OCI-LY1 (cell line): ENCODE measurements at regions not wholly inside any gene's neighbourhood (a gene's known extent, or its start where the extent isn't known, plus 50 kb on each side); places are given as distances from the start of the nearest gene placed in this dataset.

Experiments used
- EZH2 ChIP-seq: fragments of 200-600 bp; sonication (generic), shearing (Covaris generic); IDR thresholded peaks from 2 replicates; pipeline ENCODE4 v1.8.0; 2017; ENCODE audit warnings: borderline replicate concordance, mixed run types, mild to moderate bottlenecking, antibody characterized with exemption, low read length, moderate library complexity, mixed read lengths
- TF ChIP-seq, protein P1 (sequence below): fragments of 200-600 bp; sonication (generic), shearing (Covaris generic); IDR thresholded peaks from 2 replicates; pipeline ENCODE4 v1.5.1; 2017; ENCODE audit warnings: mild to moderate bottlenecking, antibody characterized with exemption, low read length, moderate library complexity, mixed read lengths

DNA sequence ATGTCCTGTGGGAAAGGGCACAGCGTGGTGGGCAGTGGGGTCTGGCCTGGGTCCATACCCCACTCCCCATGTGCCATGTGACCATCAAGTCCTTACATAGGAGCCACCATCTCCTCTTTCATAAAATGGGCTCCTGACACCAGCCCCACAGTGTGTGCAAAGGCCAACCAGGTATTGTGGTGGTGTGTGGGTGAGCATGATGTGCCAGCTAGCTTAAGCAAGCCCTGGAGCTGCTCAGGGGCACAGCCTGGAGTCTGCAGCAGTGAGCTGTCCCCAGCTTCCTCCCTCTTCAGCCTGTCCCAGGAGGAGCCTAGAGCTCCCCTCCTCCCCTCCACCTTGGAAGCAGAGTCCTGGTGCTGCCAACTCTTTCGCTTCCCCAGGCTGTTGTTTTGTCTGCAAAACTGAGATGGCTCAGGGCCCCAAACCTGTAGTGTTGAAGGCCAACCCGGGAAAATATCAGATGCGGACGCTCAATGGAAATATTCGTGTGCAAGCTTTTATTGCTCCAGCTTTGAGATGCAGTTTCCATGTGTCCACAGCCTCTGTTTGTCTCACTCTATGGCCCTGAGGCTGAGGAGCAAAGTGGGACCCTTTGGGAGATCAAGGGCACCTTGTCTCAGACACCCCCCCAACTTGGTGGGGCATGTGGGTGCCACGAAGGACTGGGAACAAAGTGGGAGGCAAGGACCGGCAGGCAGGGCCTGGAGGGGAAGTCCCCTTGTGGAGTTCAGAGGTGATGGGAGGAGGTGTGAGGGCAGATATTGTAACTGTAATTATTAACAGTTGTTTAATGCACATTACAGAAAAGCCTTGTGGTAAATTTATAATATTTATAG, 92.6 kb downstream of the CTTN start:
- TF ChIP-seq, protein P1, sequence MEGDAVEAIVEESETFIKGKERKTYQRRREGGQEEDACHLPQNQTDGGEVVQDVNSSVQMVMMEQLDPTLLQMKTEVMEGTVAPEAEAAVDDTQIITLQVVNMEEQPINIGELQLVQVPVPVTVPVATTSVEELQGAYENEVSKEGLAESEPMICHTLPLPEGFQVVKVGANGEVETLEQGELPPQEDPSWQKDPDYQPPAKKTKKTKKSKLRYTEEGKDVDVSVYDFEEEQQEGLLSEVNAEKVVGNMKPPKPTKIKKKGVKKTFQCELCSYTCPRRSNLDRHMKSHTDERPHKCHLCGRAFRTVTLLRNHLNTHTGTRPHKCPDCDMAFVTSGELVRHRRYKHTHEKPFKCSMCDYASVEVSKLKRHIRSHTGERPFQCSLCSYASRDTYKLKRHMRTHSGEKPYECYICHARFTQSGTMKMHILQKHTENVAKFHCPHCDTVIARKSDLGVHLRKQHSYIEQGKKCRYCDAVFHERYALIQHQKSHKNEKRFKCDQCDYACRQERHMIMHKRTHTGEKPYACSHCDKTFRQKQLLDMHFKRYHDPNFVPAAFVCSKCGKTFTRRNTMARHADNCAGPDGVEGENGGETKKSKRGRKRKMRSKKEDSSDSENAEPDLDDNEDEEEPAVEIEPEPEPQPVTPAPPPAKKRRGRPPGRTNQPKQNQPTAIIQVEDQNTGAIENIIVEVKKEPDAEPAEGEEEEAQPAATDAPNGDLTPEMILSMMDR = no peak
- no peak for TF ChIP-seq EZH2
